ENCODE measurements at regions not wholly inside any gene's neighbourhood (a gene's known extent, or its start where the extent isn't known, plus 50 kb on each side); places are given as distances from the start of the nearest gene placed in this dataset.

DNA sequence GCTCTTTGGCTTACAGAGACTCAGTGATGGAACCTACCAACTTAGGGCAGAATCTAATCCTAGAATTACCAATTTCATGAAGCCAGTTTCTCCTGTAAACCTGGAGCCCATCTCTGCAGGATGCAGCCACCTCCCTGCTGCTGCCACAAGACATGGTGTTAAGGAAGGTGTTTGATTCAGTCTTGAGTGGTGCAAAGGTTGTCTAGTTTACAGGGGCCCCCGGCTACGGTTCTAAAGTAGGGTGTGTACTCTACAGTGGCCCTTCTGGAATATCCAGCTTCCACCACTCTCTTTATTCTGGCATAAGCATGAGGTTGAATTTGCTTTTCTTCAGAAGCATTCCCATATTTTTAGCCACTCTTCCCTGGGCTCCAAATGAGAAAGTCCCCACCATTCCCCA lies 154.1 kb upstream of the GRIP1 start:
- Histone ChIP-seq H3K4me1 (no peaks in the 10 kb centered on the region), H3K36me3 (no peaks in the 10 kb centered on the region), H3K27ac (no peak overlapping the region), H3K27me3 (no peaks in the 10 kb centered on the region), H3K9me3 (no peaks in the 10 kb centered on the region), H3K4me3 (no peak overlapping the region)
- intact Hi-C loops (cut with DNase I; ENCODE audit: low total_unique reads) (no loop called here), in situ Hi-C loops (cut with MboI; ENCODE audit: low pct_ligation_motif_present in 1 of 4, low pct_unique_long_range_greater_than_20kb in 1 of 4, low sequenced_read_pairs in 3 of 4) (no loop called here)
- TF ChIP-seq POLR2AphosphoS5 (IDR thresholded peaks at IDR 0.05) (no peak), POLR2A (IDR thresholded peaks at IDR 0.05) (no peak), EP300 (IDR thresholded peaks at IDR 0.05; ENCODE audit: low read depth) (no peak)
- TF ChIP-seq, protein P1, sequence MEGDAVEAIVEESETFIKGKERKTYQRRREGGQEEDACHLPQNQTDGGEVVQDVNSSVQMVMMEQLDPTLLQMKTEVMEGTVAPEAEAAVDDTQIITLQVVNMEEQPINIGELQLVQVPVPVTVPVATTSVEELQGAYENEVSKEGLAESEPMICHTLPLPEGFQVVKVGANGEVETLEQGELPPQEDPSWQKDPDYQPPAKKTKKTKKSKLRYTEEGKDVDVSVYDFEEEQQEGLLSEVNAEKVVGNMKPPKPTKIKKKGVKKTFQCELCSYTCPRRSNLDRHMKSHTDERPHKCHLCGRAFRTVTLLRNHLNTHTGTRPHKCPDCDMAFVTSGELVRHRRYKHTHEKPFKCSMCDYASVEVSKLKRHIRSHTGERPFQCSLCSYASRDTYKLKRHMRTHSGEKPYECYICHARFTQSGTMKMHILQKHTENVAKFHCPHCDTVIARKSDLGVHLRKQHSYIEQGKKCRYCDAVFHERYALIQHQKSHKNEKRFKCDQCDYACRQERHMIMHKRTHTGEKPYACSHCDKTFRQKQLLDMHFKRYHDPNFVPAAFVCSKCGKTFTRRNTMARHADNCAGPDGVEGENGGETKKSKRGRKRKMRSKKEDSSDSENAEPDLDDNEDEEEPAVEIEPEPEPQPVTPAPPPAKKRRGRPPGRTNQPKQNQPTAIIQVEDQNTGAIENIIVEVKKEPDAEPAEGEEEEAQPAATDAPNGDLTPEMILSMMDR (IDR thresholded peaks at IDR 0.05): no peak
- WGBS, 2 donors (ENCODE audit: low coverage in 1 of 2): 68% methylated on average over 2 of the region's 2 CpGs; no CpG with 5 or more reads in 1 of the 2 donors
- DNase-seq: no peak

DNA sequence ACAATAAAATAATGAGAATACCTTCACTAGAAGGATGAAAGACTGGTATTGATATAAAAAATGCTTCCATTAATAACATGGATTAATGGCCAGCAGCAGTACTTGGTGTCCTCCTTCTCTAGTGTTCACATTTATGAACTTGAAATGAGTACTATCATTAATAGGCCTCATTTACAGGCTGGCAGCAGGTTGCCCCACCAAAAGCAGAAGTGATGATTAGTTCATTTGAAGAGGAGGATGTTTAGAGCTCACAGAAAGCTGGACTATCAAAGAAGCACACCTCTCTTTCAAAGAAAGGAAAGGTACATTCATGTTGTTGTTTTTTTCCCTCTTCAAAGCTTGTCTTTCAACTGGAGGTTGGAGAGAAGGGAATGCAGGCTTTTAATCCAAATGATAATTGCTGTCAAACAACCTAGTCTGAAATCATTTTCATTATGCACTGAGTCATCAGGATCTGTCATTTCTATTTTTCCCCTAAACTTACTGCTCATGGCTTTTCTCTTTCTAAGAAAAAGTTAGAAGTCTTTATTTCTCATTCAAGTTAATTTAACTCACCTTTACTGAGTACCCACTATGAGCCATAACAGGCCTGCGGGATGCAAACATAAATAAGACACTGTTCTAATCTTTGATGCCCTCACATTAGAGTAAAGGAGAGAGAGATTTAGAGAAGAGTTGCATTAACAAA lies 157.9 kb upstream of the GRIP1 start:
- no peak for TF ChIP-seq POLR2AphosphoS5 (IDR thresholded peaks at IDR 0.05)
- TF ChIP-seq, protein P1 (IDR thresholded peaks at IDR 0.05): no peak
- no peak for TF ChIP-seq POLR2A (IDR thresholded peaks at IDR 0.05)
- no peak for TF ChIP-seq EP300 (IDR thresholded peaks at IDR 0.05; ENCODE audit: low read depth)
- Histone ChIP-seq H3K4me1 (no peaks in the 10 kb centered on the region), H3K27me3 (no peaks in the 10 kb centered on the region), H3K9me3 (no peaks in the 10 kb centered on the region), H3K36me3 (no peaks in the 10 kb centered on the region), H3K4me3 (no peak overlapping the region), H3K27ac (no peak overlapping the region)
- in situ Hi-C loops (cut with MboI; ENCODE audit: low pct_ligation_motif_present in 1 of 4, low pct_unique_long_range_greater_than_20kb in 1 of 4, low sequenced_read_pairs in 3 of 4) (no loop called here), intact Hi-C loops (cut with DNase I; ENCODE audit: low total_unique reads) (no loop called here)
- no peak for DNase-seq
- WGBS, 2 donors (ENCODE audit: low coverage in 1 of 2): 94 to 100% methylated on average over 1 of the region's 1 CpG

DNA sequence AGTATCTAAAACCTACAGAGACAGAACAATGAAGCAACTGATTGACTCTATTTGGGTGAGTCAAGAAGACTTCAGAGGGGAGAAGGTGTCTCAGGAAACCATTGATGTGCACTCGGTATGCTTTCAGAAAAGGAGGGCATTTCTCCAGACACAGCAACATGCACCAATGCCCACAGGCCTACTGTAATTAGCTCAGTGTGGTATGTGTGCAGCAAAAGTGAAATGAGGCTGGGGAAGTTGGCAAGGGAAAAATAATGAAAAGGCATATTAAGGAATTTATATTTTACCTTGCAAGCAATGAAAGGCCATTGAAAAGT lies 158.4 kb upstream of the GRIP1 start:
- TF ChIP-seq POLR2A (IDR thresholded peaks at IDR 0.05) (no peak), POLR2AphosphoS5 (IDR thresholded peaks at IDR 0.05) (no peak), EP300 (IDR thresholded peaks at IDR 0.05; ENCODE audit: low read depth) (no peak)
- TF ChIP-seq, protein P1 (IDR thresholded peaks at IDR 0.05): no peak
- Histone ChIP-seq H3K9me3 (no peaks in the 10 kb centered on the region), H3K27ac (no peak overlapping the region), H3K4me3 (no peak overlapping the region), H3K36me3 (no peaks in the 10 kb centered on the region), H3K4me1 (no peaks in the 10 kb centered on the region), H3K27me3 (no peaks in the 10 kb centered on the region)
- in situ Hi-C loops (cut with MboI; ENCODE audit: low pct_ligation_motif_present in 1 of 4, low pct_unique_long_range_greater_than_20kb in 1 of 4, low sequenced_read_pairs in 3 of 4): no loop called here
- WGBS, 2 donors (ENCODE audit: low coverage in 1 of 2): 76 to 80% methylated on average over 1 of the region's 1 CpG
- no peak for DNase-seq
- intact Hi-C loops (cut with DNase I; ENCODE audit: low total_unique reads): no loop called here

DNA sequence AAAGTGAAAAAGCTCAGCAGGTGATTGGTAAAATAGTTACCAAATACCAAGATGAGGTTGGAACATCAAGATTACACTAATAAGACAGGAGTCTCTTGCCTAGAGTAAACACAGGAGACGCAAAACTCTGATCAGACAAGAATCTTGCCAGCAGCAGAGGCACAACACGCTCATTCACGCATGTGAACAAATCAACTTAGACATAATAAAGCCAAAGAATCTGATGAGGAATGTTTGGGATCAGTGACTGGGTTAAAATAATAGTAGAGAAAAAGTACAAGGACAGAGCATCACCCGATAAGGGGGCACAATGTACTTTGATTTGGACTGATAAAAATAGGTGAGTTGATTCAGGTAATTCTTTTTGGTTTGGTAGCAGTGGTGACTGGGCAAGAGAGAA lies 159.5 kb upstream of the GRIP1 start:
- Histone ChIP-seq H3K36me3 (no peaks in the 10 kb centered on the region), H3K4me3 (no peak overlapping the region), H3K27me3 (no peaks in the 10 kb centered on the region), H3K27ac (no peak overlapping the region), H3K9me3 (no peaks in the 10 kb centered on the region), H3K4me1 (no peaks in the 10 kb centered on the region)
- in situ Hi-C loops (cut with MboI; ENCODE audit: low pct_ligation_motif_present in 1 of 4, low pct_unique_long_range_greater_than_20kb in 1 of 4, low sequenced_read_pairs in 3 of 4): no loop called here
- no peak for DNase-seq
- TF ChIP-seq, protein P1 (IDR thresholded peaks at IDR 0.05): no peak
- TF ChIP-seq POLR2AphosphoS5 (IDR thresholded peaks at IDR 0.05) (no peak), EP300 (IDR thresholded peaks at IDR 0.05; ENCODE audit: low read depth) (no peak), POLR2A (IDR thresholded peaks at IDR 0.05) (no peak)
- intact Hi-C loops (cut with DNase I; ENCODE audit: low total_unique reads): no loop called here
- WGBS, 2 donors (ENCODE audit: low coverage in 1 of 2): 91 to 92% methylated on average over 3 to 4 of the region's 4 CpGs

Measured in transverse colon (tissue), 4 donors.